A549 (cell line): ENCODE measurements at regions not wholly inside any gene's neighbourhood (a gene's known extent, or its start where the extent isn't known, plus 50 kb on each side); places are given as distances from the start of the nearest gene placed in this dataset.
A peak's percentile ranks its signal among the peaks of the same experiment; 100 is the strongest.

Experiments used
- ATAC-seq, 2 experiments: fragments of 200-7000 bp in 1 of 2; fragments of >200 bp in 1 of 2; cut with Nextera tagmentation in 1 of 2; cut with Tn5 transposase in 1 of 2; 3 replicates each; pipeline versions ENCODE4 v1.8.0 to v1.9.1; 2018 to 2020; ENCODE audit warnings: mild to moderate bottlenecking in 1 of 2, moderate library complexity in 1 of 2
- CTCF ChIA-PET: fragments of 300-600 bp; sonication (Branson Sonifier 250); formaldehyde crosslinking; extraction: SDS; loops from one replicate; lab custom pipeline; 2021; ENCODE audit warnings: antibody characterized with exemption, inconsistent platforms; lab: Yijun Ruan, JAX
- POLR2A ChIA-PET: fragments of 350-600 bp; formaldehyde crosslinking; extraction: SDS; loops from one replicate; lab custom pipeline; 2021; ENCODE audit warnings: antibody characterized with exemption, inconsistent platforms; lab: Yijun Ruan, JAX
- DNase-seq, 2 experiments: peaks; one replicate each; pipeline versions ENCODE4 v3.0.0 to v3.0.0-alpha.2; 2011 to 2016; ENCODE audit warnings: low read depth in 1 of 2, low spot score in 1 of 2
- FAIRE-seq: peaks from 2 replicates; lab custom pipeline; 2011; peaks lifted over from hg19 to GRCh38; lab: Jason Lieb, UNC
- H3K27ac ChIP-seq, 2 experiments: fragments of >200 bp; sonication (Bioruptor Twin); formaldehyde crosslinking; 3 replicates each; pipeline ENCODE4 v1.5.1; 2016 to 2017
- H3K4me1 ChIP-seq: fragments of >200 bp; sonication (Bioruptor Twin); formaldehyde crosslinking; 3 replicates; pipeline ENCODE4 v1.6.1; 2016
- H3K4me2 ChIP-seq: fragments of >200 bp; sonication (Bioruptor Twin); formaldehyde crosslinking; 3 replicates; pipeline ENCODE4 v1.6.1; 2016
- H3K4me3 ChIP-seq: fragments of >200 bp; sonication (Bioruptor Twin); formaldehyde crosslinking; 3 replicates; pipeline ENCODE4 v1.5.1; 2016
- H3K9me3 ChIP-seq: fragments of >200 bp; sonication (Bioruptor Twin); formaldehyde crosslinking; 3 replicates; pipeline ENCODE4 v1.6.1; 2016
- ATOH8 ChIP-seq: fragments of 250-450 bp; sonication (Bioruptor Pico); IDR thresholded peaks from 2 replicates; pipeline ENCODE4 v1.5.0; 2020; ENCODE audit warnings: low read depth, mild to moderate bottlenecking, moderate library complexity
- CBX8 ChIP-seq: fragments of 200-600 bp; sonication (generic); IDR thresholded peaks from 2 replicates; pipeline ENCODE4 v1.6.1; 2016
- CHD4 ChIP-seq: fragments of 200-600 bp; sonication (generic); IDR thresholded peaks from 2 replicates; pipeline ENCODE4 v1.6.1; 2016; ENCODE audit warnings: antibody characterized with exemption, mild to moderate bottlenecking, borderline replicate concordance
- CTCF ChIP-seq: fragments of >200 bp; sonication (Bioruptor Twin); formaldehyde crosslinking; IDR thresholded peaks from 3 replicates; pipeline ENCODE4 v1.5.1; 2016
- E2F6 ChIP-seq: IDR thresholded peaks from 2 replicates; pipeline ENCODE4 v1.6.1; 2012; ENCODE audit warnings: low read depth, borderline replicate concordance
- EP300 ChIP-seq, 2 experiments: fragments of >200 bp; sonication (Bioruptor Twin); formaldehyde crosslinking; IDR thresholded peaks; 2 replicates in 1 of 2; 3 replicates in 1 of 2; pipeline ENCODE4 v1.6.1; 2016 to 2017
- FOSL2 ChIP-seq, 2 experiments: fragments of 450-650 bp in 1 of 2; fragments of >200 bp in 1 of 2; sonication (Bioruptor Twin) in 1 of 2; formaldehyde crosslinking; IDR thresholded peaks; 2 replicates each; pipeline versions ENCODE4 v1.5.0 to v1.6.1; 2016 to 2020; ENCODE audit warnings: mild to moderate bottlenecking in 1 of 2, moderate library complexity in 1 of 2
- FOXS1 ChIP-seq: fragments of 250-450 bp; sonication (Bioruptor Pico); IDR thresholded peaks from 2 replicates; pipeline ENCODE4 v1.5.0; 2020; ENCODE audit warnings: mild to moderate bottlenecking, moderate library complexity
- HMGXB4 ChIP-seq: fragments of 250-450 bp; sonication (Bioruptor Pico); IDR thresholded peaks from 2 replicates; pipeline ENCODE4 v1.5.0; 2021; ENCODE audit warnings: mild to moderate bottlenecking, moderate library complexity, borderline replicate concordance
- JUN ChIP-seq, 2 experiments: fragments of >200 bp; sonication (Bioruptor Twin); formaldehyde crosslinking; IDR thresholded peaks; 2 replicates in 1 of 2; 3 replicates in 1 of 2; pipeline ENCODE4 v1.6.1; 2016 to 2017
- KDM1A ChIP-seq: fragments of 200-600 bp; sonication (generic); IDR thresholded peaks from 2 replicates; pipeline ENCODE4 v1.6.1; 2016; ENCODE audit warnings: low read depth, mild to moderate bottlenecking
- MAFK ChIP-seq: fragments of 450-650 bp; IDR thresholded peaks from 2 replicates; pipeline ENCODE4 v1.6.1; 2014; ENCODE audit not compliant: partially characterized antibody
- MYC ChIP-seq: IDR thresholded peaks from 2 replicates; pipeline ENCODE4 v1.6.1; 2012; ENCODE audit warnings: mild to moderate bottlenecking, inconsistent platforms, low read length, improper control_type of control experiment, borderline replicate concordance
- NPAS2 ChIP-seq: fragments of 250-450 bp; sonication (Bioruptor Pico); IDR thresholded peaks from 2 replicates; pipeline ENCODE4 v1.8.0; 2022; ENCODE audit warnings: mild to moderate bottlenecking, moderate library complexity, borderline replicate concordance
- NR3C1 ChIP-seq: fragments of >200 bp; sonication (Bioruptor Twin); formaldehyde crosslinking; IDR thresholded peaks from 3 replicates; pipeline ENCODE4 v1.6.1; 2017
- PBX3 ChIP-seq: IDR thresholded peaks from 2 replicates; pipeline ENCODE4 v1.6.1; 2012
- RARB ChIP-seq: fragments of 250-450 bp; sonication (Bioruptor Pico); IDR thresholded peaks from 2 replicates; pipeline ENCODE4 v1.8.0; 2021; ENCODE audit warnings: mild to moderate bottlenecking, moderate library complexity
- RFX5 ChIP-seq: fragments of 450-650 bp; IDR thresholded peaks from 2 replicates; pipeline ENCODE4 v1.7.1; 2014; ENCODE audit warnings: antibody characterized with exemption, mild to moderate bottlenecking, moderate library complexity
- SREBF2 ChIP-seq: fragments of 450-650 bp; IDR thresholded peaks from 2 replicates; pipeline ENCODE4 v1.6.1; 2014; ENCODE audit warnings: mild to moderate bottlenecking, moderate library complexity
- USF2 ChIP-seq: fragments of 450-650 bp; IDR thresholded peaks from 2 replicates; pipeline ENCODE4 v1.6.1; 2014; ENCODE audit warnings: antibody characterized with exemption
- ZFP36 ChIP-seq: fragments of 450-650 bp; IDR thresholded peaks from 2 replicates; pipeline ENCODE4 v1.6.1; 2014; ENCODE audit warnings: borderline replicate concordance; ENCODE audit not compliant: partially characterized antibody
- ZNF302 ChIP-seq: fragments of 250-450 bp; sonication (Bioruptor Pico); IDR thresholded peaks from 2 replicates; pipeline ENCODE4 v1.9.0; 2021; ENCODE audit warnings: inconsistent platforms, mild to moderate bottlenecking, moderate library complexity
- ZSCAN20 ChIP-seq: fragments of 250-450 bp; sonication (Bioruptor Pico); IDR thresholded peaks from 2 replicates; pipeline ENCODE4 v1.8.0; 2022; ENCODE audit warnings: mild to moderate bottlenecking, moderate library complexity
- WGBS: methylation state at CpG from one replicate; pipeline ENCODE4 v1.1.6; 2017; ENCODE audit errors: missing lambda C conversion rate; 5-methylcytosine and 5-hydroxymethylcytosine counted together

GRCh38 chr6:126570507-126570906 lies 230.6 kb downstream of the CENPW start:
- H3K9me3 ChIP-seq, result no peaks in the 10 kb centered on the region
- no peak overlapping the region for H3K4me3 ChIP-seq
- no peaks in the 10 kb centered on the region for H3K4me1 ChIP-seq
- TF ChIP-seq USF2, result no peak
- TF ChIP-seq JUN (IDR thresholded peaks at IDR 0.05), result no peak
- no peak for TF ChIP-seq RFX5
- TF ChIP-seq FOSL2 (IDR thresholded peaks at IDR 0.05), result no peak
- TF ChIP-seq FOSL2 (CRISPR knock-in tag; IDR thresholded peaks at IDR 0.05), result no peak
- TF ChIP-seq MAFK, result peak; percentile 34
- WGBS, result 35% methylated on average over 1 of the region's 1 CpG
- DNase-seq (no peak), ATAC-seq (no peak), FAIRE-seq (no peak)
- POLR2A ChIA-PET, result no interaction called here
- no peak overlapping the region for H3K27ac ChIP-seq
- CTCF ChIA-PET, result no interaction called here
- H3K4me2 ChIP-seq, result no peak overlapping the region

- no peak for FAIRE-seq
- POLR2A ChIA-PET, result no interaction called here
- 79% methylated on average over 1 of the region's 1 CpG for WGBS
These were observed 234.4 kb downstream of the CENPW start for GRCh38 chr6:126574301-126574700.

GRCh38 chr6:126581316-126581715 lies 241.4 kb downstream of the CENPW start:
- Histone ChIP-seq H3K27ac (no peak overlapping the region), H3K4me2 (no peak overlapping the region), H3K4me3 (no peak overlapping the region), H3K9me3 (no peaks in the 10 kb centered on the region), H3K4me1 (no peaks in the 10 kb centered on the region)
- no peak for FAIRE-seq
- POLR2A ChIA-PET, result no interaction called here
- DNase-seq, result no peak
- CTCF ChIA-PET, result no interaction called here
- ATAC-seq, result no peak
- TF ChIP-seq CHD4 (no peak), JUN (IDR thresholded peaks at IDR 0.05) (no peak), MYC (no peak), CBX8 (no peak), ZSCAN20 (CRISPR knock-in tag) (no peak), ATOH8 (CRISPR knock-in tag) (no peak), CTCF (no peak), ZNF302 (CRISPR knock-in tag) (no peak), NPAS2 (CRISPR knock-in tag) (no peak)

More at GRCh38 chr6:126574301-126574700, 234.4 kb downstream of the CENPW start:
- no peaks in the 10 kb centered on the region for H3K4me1 ChIP-seq
- no peak overlapping the region for H3K4me2 ChIP-seq
- no peak overlapping the region for H3K4me3 ChIP-seq
- CTCF ChIA-PET, result no interaction called here
- TF ChIP-seq RARB (CRISPR knock-in tag), result no peak
- TF ChIP-seq SREBF2, result no peak
- no peak for TF ChIP-seq NR3C1
- no peak for TF ChIP-seq KDM1A
- TF ChIP-seq JUN (IDR thresholded peaks at IDR 0.05), result no peak
- TF ChIP-seq PBX3, result no peak
- no peak for TF ChIP-seq FOSL2 (IDR thresholded peaks at IDR 0.05)
- TF ChIP-seq FOSL2 (CRISPR knock-in tag; IDR thresholded peaks at IDR 0.05), result no peak
- TF ChIP-seq ZSCAN20 (CRISPR knock-in tag), result no peak
- TF ChIP-seq HMGXB4, result no peak
- no peak for TF ChIP-seq E2F6
- TF ChIP-seq NPAS2 (CRISPR knock-in tag), result no peak
- no peak for TF ChIP-seq ZFP36
- TF ChIP-seq FOXS1, result no peak
- TF ChIP-seq ZNF302 (CRISPR knock-in tag), result no peak
- TF ChIP-seq EP300 (IDR thresholded peaks at IDR 0.05), result no peak
- TF ChIP-seq, all 56 proteins: peak for 0
- ATAC-seq, result no peak
- no peak for DNase-seq
- Histone ChIP-seq H3K9me3 (no peaks in the 10 kb centered on the region), H3K27ac (no peak overlapping the region)
